G401.6 (cell line): ENCODE measurements at regions not wholly inside any gene's neighbourhood (a gene's known extent, or its start where the extent isn't known, plus 50 kb on each side); places are given as distances from the start of the nearest gene placed in this dataset.

Experiments
- FAIRE-seq: peaks from 2 replicates; lab custom pipeline; 2012; peaks lifted over from hg19 to GRCh38; lab: Jason Lieb, UNC

DNA sequence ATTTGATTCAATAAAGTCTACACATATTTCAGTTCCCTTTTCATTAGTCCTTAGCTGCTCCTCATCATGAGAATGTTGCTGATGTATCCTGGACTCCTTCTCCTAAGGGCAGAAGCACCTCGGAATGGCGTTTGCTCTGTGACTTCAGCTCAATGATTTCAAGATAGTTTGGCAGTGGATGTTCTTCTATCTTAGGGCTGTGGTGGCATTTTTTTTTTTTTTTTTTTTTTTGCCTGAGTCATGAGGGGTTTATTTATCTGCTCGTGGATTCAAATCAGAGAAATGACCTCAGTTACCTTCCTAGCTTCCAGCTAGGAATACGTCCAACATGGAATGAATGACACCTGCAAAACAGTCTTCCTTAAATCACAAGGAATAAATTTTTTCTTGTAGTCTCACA lies 220.0 kb upstream of the ZBED5 start:
- no peak for FAIRE-seq

DNA sequence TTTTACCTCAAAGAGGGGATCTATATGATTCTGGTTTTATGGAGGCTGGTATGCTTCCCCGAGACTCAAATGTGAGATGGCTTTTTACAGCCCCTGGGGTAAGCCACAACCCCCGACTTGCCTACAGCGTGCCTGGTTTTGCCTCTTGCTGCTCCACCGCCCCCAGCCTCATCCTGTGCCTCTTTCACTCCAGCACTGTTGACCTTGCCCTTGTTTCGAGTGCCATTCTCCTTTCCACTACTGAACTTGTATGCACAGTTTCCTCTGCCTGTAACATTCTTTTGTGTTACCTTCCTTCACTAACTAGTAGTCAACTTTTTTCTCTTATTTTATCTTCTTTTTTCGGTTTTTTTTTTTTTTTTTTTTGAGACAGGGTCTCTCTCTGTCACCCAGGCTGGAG lies 219.0 kb upstream of the ZBED5 start:
- FAIRE-seq = no peak

DNA sequence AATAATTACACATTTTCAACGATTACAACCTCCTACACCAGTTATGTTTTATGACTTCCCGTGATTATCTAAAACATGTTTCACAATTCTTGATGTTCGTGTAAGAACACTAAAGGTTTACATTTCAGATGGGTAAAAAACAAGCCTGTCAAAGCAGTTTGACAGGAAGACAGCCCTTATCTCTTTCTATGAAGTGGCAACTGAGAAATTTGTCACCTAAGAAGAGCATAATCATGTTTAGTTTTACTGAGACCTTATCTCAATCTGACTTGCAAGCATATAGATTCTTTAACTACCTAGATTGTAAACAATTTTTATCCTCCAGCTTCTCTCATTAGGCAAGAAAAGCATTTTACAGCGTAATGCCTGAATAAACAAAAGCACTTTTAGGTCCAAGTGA lies 218.4 kb upstream of the ZBED5 start:
- no peak for FAIRE-seq

DNA sequence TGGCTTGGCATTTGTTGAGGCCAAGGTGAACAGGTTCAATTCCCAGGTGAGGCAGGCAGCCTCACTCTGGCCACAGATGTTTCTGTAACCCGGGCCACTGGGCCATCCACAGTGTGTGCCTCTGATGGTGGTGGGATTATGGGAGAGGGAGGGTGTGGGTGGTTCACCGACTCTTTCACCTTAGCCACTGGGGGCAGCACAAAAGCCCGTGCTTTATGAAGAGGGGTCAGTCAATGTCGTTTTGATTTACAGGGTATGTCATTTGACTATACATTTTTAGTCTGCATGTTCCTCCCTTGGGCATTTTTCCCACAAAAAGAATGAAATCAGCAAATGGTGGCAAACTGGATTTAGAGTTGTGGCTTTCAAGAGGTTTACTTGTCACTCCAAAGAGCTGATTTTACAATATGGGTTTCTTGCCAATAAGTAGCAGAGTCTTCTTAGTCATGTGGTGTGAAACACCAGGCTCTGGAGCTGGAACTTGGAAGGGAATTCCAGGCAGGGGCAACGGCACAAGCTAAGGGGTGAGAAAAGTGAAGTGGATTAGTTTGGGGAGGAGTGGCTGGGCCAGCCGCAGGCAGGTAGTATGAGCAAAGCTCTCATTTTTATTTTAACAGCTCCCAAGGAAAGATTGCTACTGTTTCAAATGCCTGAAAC lies 217.8 kb upstream of the ZBED5 start:
- no peak for FAIRE-seq

DNA sequence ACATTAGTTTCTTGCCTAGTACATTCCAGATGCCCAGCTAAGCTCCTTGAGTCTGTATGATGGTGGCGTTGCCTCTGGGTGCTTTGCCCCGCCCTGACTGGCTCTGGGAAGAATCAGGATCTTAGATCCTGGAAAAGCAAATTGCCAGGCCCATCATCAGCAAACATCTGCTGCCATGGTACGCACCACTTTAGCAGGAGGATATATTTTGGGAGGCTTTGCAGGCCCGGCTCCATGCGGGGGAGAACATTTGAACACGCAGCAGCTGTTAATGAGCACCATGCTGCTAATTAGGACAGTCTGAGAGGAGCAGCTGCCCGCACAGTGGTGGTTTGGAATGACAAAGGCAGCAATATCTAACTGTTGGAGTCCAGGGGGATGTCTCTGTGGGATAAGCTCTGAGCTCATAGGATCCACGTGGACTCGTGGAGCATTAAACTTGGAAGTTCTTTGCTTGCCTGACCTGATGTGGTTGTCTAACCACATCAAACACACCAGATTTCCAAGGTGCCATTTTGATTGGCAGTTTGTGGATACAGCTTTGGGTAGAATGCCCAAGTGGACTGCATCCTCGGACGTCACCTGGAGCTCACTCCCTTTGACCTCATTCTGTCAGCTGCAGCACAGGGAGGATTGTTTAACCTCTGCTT lies 217.0 kb upstream of the ZBED5 start:
- FAIRE-seq = no peak

DNA sequence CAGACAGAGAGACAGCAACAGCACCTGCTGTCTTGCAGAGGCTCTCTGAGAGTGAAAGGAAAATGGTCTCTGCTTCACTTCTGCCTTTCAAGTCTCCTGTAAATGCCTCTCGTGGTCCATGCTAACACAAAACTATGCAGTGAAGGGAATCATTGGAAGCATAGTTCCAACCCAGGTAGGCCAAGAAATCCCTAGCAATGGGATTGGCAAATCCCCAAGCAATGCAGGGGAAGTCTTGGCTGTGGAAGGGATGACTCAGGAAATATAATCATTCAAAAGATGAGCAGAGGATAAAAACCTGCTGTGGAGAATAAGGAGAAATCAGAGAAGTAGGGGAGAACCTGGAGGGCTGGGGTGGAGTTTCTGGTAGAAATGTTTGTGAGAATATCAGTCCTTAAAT lies 216.1 kb upstream of the ZBED5 start:
- FAIRE-seq = no peak

DNA sequence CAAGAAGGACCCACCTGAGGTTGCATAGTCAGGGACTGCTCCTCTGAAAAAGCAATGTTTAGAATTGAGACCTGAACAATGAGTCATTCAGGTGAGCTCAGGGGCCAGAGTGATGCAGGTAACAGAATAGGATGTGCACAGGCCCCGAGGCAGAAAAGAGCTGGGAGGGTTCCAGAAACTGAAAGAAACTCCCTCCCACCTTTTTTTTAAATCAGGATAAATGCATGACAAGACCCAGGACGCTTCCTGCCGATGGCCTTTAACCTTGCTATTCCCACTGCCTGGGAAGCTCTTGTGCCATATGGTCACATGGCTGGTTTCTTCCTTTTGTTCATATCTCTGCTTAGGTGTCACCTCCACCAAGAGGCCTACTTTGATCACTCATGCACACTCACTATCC lies 214.2 kb upstream of the ZBED5 start:
- no peak for FAIRE-seq

DNA sequence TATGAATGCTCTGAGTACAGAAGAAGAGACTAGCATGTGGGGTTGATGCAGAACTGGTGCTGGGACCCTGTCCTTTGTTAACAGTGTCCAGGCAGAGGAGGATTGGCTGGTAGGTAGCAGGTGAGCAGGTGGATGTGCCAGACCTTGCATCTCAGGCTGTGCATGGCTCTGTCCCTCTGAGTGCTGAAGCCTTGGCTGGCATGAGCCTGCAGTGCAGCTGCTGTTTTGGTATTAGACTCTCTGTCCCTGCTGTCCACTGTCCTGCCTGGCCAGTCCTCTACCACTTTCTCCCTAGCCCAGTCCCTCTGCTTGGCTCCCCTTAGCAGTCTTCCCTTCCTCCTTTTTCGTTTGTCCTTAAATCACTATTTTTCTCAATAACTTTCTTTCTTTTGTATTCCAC lies 213.6 kb upstream of the ZBED5 start:
- FAIRE-seq = no peak

DNA sequence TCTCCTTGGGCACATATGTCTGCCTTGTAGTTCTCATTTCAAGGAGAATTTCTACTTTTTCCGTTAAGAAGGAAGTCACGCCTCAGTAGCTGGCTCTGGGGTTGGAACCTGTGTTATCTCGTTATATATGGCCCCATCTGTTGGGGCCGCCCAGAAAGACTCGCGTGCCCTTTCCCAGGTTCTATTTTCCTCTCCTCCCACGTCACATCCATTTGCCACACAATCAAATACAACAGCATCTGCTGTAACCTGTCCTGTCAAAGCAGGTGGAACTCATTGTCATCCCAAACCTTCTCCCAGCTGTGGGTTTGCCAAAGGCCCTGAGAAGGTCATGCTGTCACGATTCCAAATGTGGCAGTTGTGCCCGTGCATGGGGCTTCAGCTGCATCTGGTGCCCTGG lies 213.1 kb upstream of the ZBED5 start:
- FAIRE-seq = no peak

DNA sequence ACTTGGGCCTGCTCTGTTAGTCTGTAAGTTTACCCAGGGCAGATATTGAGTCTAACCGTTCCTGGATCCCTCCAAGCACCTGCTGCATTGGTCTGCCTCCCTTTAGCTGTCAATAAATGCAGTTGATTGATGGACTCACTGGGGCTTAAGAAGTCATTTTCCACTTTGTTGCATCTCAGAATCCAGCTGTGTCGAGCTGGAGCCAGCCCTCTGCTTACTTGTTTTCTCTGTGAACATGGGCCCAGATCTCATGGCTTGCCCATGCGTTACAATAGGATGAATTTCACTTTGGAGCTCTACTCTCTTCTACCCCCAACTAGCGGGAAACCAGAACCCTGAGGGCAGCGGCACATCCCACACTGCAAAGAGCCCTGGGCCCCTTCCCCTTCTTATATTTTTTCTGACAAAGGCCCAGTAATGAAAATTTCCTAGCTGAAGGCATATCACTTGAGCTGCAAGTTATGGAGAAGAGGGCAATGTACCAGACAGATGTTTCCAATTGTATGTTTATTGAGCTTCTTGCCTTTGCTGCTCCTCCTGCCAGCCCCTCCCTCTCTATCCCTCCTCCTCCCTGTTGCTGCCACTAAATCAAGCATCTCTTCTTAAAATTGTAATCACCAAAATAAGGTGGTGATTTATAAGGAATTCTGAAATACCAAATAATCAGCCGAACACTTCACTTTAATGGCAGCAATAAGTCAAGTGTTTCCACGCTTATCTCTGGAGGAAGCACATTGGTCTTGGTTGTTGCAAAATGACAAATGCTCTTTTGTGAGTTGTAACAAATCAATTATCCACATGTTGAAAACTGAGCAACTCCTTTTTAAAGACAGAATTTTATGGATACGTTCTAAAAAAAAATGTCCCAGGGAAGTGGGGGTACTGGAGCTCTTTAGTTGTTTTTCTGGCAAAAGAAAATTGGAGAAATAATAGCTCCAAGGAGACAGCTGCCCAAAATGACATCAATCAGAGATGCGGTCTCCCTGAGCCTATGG lies 212.3 kb upstream of the ZBED5 start:
- FAIRE-seq = no peak

DNA sequence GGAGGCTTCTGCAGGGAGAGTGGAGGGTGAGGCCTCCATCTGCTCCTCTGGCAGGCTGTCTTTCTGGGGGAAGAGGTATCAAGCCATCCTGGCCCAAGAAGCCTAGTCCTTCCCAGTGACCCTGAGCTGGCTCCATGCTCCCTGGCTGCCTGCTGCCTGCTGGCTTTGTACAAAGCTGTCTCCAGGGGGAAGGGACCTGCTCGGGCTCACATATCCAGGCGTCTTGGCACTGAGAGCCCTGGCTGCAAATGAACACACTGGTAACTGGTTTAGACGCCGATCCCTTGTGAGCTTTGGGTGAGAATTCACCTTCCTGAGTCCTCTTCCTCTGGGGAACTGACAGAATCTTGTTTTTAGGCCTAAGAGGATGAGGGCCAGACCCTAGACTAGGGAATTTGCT lies 210.3 kb upstream of the ZBED5 start:
- no peak for FAIRE-seq

DNA sequence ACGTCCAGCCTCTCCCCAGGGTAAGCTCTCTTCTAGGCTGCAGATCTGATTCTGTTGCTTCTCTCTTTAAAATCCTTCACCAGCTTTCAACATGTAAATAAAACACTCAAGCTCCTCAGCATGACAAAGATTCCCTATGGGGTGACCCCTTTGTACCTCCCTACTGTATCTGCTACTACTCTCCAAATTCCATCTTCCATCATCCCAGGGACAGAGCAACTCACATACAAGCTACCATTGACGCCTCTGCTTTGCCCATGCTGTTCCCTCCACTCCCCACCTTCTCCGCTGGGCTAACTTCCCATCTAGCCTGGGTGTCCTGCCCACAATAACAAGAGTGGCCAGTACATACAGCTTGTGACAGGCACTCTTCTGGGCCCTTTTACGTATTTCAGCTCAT lies 207.5 kb upstream of the ZBED5 start:
- FAIRE-seq = no peak

DNA sequence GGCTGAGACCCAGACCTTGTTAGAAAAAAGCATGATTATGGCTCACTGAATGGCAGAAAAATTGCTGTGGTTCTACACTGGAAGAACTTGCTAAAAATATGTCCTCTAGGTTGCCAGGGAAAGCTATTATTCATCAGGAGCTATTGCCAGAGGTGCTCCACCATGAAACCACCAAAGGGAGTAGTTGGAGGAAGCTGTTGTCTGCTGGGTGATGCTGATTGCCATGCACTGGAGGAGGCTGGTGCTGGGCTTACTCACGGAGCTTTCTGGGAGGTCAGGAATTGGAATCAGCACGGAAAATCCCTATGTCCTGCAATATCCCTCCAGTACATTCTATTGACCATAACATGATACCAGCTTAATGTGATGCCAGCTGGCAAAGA lies 199.6 kb upstream of the ZBED5 start:
- FAIRE-seq = no peak

DNA sequence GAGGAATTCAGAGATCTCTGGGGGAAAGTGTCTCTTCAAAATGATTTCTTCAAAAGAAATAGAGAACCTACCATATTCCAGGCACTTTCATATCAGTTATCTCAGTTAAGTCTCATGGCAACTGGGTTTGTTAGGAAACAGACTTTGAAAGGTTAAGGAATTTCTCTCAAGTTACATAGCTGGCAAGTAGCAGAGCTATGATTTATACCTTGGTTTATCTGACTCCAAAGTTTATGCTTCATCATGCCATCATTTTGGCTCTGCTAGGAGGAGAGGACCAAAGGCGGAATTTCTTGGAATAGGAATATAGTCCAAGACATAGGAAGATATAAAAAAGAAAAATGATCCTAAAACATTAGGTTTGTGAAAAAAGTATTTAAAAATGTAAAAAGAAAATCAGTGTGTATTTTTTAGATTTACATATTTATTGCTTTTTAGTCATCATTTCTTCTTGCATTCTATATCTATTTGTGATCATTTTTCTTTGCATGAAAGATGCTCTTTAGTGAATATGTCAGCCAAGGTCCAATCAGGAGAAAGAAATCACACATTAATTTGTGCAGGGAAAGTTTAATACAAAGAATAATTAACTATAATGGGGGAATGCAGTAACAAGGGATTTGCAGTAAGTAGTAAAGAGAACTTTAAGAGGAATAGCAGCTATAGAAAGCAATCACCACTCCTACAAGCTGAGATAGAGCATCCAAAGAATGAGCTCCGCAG lies 199.1 kb upstream of the ZBED5 start:
- no peak for FAIRE-seq

DNA sequence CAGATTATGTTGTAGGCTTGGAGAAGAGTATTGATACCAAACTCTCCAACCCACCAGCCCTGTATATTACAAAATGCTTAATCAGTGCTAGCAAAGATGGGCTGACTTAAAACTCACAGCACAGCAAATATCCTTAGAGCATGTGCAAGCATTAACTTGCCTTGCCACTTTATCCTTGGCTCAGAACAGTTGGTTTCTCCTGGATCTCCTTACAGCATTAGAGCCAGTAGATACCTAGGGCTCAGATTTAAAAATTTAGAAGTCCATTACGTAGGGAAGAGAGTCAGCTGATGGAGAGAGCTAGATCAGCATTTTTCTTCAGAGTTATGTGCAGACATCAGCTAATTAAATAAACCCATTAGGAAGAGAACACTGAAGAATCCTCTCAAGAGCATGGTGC lies 198.5 kb upstream of the ZBED5 start:
- FAIRE-seq = no peak

DNA sequence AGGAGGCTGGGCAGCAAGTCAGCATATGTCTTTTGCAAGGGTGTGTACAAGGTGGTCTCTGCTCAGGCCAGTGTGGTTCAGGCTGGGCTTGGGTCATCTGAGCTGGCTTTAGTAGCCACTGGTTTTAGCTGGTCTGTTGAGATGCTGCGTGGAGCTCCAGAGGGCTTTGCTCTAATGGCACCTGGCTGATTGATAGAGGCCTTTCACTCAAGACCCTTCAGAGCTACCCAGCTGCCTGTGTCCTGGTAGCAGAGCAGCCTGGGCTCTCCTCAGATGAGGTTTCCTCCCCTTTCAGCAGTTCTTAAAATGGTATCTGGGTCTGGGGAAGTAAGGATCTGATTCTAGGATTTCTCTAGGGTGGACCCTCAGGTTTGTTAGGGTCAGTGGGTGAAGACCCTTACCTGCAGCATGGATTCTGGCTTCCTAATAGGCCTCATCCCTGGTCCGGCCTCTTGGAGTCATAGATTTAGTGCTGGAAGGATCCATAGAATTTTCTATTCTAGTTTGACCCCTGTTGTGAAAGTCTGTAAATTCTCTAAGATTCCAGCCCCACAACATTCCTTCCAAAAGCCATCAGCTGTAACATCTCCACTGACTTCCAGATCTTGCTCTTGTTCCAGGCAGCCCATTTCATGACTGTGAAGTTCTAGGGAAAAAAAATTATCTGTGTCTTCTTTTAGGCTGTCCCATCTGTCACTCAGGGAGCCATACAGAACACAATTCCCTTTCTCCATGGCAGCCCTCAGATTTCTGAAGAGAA lies 190.2 kb upstream of the ZBED5 start:
- no peak for FAIRE-seq

DNA sequence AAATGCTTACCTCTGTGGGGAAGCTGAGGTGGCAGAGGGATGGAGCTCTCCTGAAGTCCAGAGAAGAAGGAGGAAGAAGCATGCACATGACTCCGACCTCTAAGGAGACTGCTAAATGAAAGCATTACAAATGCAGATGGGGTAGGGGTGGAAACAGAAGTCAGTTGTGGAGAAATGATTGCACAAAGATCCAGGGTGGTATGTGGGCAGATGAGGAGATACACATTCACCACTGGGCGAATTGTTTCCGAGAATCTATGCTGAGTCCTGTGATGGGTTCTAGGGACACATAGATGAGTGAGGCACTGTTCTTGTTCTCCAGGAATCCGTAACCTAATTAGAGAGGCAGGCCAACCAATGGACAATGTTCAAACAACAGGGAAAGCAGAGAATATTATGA lies 188.9 kb upstream of the ZBED5 start:
- no peak for FAIRE-seq

DNA sequence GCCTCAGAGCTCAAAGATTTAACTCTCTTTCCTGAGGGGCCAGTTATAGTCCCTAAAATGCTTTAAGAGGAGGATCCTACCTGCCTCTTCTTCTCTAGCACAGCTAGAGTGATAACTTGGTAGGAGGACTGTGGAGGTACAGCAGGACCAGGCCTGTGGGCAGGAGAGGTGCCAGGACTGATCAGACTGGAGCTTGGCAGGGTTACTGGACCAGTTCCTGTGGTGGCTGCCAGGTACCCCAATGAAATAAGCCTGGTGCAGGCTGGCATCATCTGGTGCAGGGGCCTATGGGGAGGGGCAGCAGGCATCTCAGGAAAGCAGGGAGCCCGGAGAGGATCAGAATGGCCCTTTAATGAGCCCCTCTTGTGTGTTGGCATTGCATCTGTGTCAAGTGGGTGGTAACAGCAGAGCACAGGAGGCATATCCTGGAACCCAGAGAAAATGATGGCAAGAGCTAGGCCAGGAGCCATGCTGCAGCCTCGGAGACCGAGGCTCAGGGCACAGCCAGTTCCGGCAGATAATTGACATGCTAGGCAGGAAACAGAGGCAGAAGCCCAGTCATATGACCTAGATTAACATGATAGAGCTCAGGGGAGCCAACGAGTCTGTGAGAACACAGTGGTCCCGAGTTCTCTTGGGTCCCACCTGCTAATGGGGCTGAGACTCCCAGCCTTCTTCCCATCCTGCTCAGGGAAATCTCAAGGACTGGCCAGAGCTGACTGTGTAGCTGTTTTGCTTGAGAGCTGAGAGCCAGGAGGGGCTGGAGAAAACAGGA lies 187.5 kb upstream of the ZBED5 start:
- no peak for FAIRE-seq

DNA sequence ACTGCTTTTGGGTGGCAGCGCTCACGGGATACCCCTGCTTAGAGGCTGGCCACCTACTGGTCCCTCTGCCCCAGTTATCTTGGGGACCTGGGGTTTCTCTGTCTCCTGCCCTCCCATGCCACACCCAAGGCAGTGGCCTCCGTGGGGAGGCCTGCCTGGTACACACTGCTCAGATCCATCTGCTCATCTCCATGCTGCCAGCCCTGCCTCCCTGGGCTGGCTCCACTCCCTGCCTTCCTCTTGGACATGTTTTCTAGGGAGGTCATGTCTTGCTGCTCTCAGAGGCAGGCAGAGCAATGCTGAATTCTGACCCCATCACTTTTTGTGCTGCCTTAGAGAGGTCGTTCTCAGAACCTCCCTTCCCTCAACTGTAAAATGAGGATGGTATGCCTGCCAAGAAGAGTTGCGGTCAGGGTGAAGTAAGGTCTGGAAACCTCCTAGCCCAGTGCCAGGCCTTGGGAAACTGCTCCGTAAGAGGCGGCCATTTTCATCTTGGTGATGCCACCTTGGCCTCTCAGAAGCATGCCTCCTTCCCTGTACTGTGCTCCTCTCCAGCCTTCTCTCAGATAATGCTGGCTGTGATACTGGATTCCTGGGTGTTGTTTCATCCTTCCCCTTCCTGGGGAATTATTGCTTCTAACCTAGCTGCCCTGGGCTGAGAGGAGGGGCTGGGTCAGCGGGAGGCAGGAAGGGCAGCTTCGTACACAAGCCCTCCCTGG lies 186.4 kb upstream of the ZBED5 start:
- FAIRE-seq = no peak

DNA sequence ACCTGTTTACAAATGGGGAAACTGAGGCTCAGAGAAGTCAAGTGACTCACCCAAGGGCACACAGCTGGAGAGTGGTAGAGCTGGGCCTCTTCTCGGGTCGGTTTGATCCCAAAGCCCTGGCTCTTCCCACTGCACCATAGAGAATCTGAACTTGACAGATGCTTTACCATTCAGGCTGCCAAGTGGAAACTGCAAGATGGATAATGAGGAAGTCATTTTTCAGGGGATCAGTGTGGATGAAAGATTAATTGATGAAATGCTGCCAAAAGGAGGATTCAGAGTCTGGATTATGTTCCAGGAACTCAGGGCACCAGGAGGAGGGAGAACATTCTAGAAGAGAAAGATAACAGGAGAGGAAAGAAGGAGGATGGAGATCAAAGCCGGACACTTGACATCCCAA lies 185.9 kb upstream of the ZBED5 start:
- no peak for FAIRE-seq
